B cell (primary cell): ENCODE measurements at regions not wholly inside any gene's neighbourhood (a gene's known extent, or its start where the extent isn't known, plus 50 kb on each side); places are given as distances from the start of the nearest gene placed in this dataset.

ENCODE experiments used
- ATAC-seq: fragments of 200-7000 bp; cut with Tn5 transposase; one replicate; pipeline ENCODE4 v1.10.0; 2021; ENCODE audit warnings: low read depth, mild to moderate bottlenecking, moderate number of reproducible peaks, moderate library complexity
- CTCF ChIA-PET: fragments of 350-600 bp; sonication (Branson Sonifier 250); formaldehyde crosslinking; loops from one replicate; lab custom pipeline; 2021; ENCODE audit warnings: antibody characterized with exemption, inconsistent platforms; lab: Charles Lee
- POLR2A ChIA-PET: fragments of 350-600 bp; sonication (Branson Sonifier 250); formaldehyde crosslinking; loops from one replicate; lab custom pipeline; 2021; ENCODE audit warnings: antibody characterized with exemption; lab: Charles Lee
- DNase-seq: peaks from one replicate; pipeline ENCODE4 v3.0.0; 2013
- H2AFZ ChIP-seq: 2 replicates; pipeline ENCODE4 v1.6.1; 2012; ENCODE audit warnings: mild to moderate bottlenecking, low read depth, low read length; ENCODE audit not compliant: insufficient read depth, poor library complexity, severe bottlenecking
- H3K27ac ChIP-seq, 2 donors: 1 replicate in 1 of 2; 2 replicates in 1 of 2; pipeline ENCODE4 v1.5.1; 2012 to 2013; ENCODE audit warnings: low read length in 2 of 2, mild to moderate bottlenecking in 2 of 2, moderate library complexity in 1 of 2
- H3K27me3 ChIP-seq, 4 experiments: fragments of 200-600 bp in 1 of 4; sonication (generic) in 1 of 4; replicated peaks in 1 of 4; 1 replicate in 2 of 4; 2 replicates in 2 of 4; pipeline versions ENCODE4 v1.6.1 to v1.7.0; 2013 to 2016; ENCODE audit warnings: low read length in 3 of 4, mild to moderate bottlenecking in 2 of 4, mixed read lengths in 1 of 4, moderate library complexity in 1 of 4; ENCODE audit not compliant: insufficient read depth in 4 of 4, control insufficient read depth in 3 of 4; ENCODE audit errors: control extremely low read depth in 1 of 4
- H3K36me3 ChIP-seq, 2 experiments: replicated peaks in 1 of 2; 1 replicate in 1 of 2; 2 replicates in 1 of 2; pipeline versions ENCODE4 v1.6.1 to v1.7.1; 2013; ENCODE audit warnings: low read length in 1 of 2; ENCODE audit not compliant: insufficient read depth in 2 of 2, control insufficient read depth in 1 of 2; ENCODE audit errors: control extremely low read depth in 1 of 2, extremely low read depth in 1 of 2
- H3K4me1 ChIP-seq, 2 donors: fragments of 200-600 bp in 1 of 2; sonication (generic) in 1 of 2; 1 replicate in 1 of 2; 2 replicates in 1 of 2; pipeline versions ENCODE4 v1.5.1 to v1.6.1; 2013 to 2017; ENCODE audit warnings: low read length in 2 of 2; ENCODE audit not compliant: control insufficient read depth in 2 of 2, insufficient read depth in 2 of 2
- H3K4me2 ChIP-seq: replicated peaks from 2 replicates; pipeline ENCODE3; 2012; ENCODE audit warnings: mild to moderate bottlenecking, low read depth, low read length; ENCODE audit not compliant: poor library complexity, severe bottlenecking
- H3K4me3 ChIP-seq, 5 experiments: fragments of 200-600 bp in 1 of 5; sonication (generic) in 1 of 5; 1 replicate in 3 of 5; 2 replicates in 2 of 5; pipeline versions ENCODE4 v1.5.1 to v1.7.0; 2011 to 2016; ENCODE audit warnings: low read length in 4 of 5, mild to moderate bottlenecking in 4 of 5, low read depth in 2 of 5, control low read depth in 1 of 5, moderate library complexity in 1 of 5; ENCODE audit not compliant: insufficient read depth in 1 of 5; ENCODE audit errors: control extremely low read depth in 1 of 5, extremely low read depth in 1 of 5
- H3K79me2 ChIP-seq: fragments of 200-600 bp; sonication (generic); one replicate; pipeline ENCODE4 v1.6.0; 2016; ENCODE audit warnings: low read length; ENCODE audit not compliant: control insufficient read depth, insufficient read depth
- H3K9ac ChIP-seq: fragments of 200-600 bp; sonication (generic); 2 replicates; pipeline ENCODE4 v1.6.1; 2017; ENCODE audit warnings: mild to moderate bottlenecking, low read length, moderate library complexity
- H3K9me3 ChIP-seq, 3 donors: one replicate each; pipeline versions ENCODE4 v1.6.1 to v1.7.1; 2013; ENCODE audit warnings: low read length in 2 of 3; ENCODE audit not compliant: control insufficient read depth in 2 of 3, insufficient read depth in 1 of 3; ENCODE audit errors: control extremely low read depth in 1 of 3
- H4K20me1 ChIP-seq: 2 replicates; pipeline ENCODE4 v1.6.0; 2012; ENCODE audit warnings: mild to moderate bottlenecking, low read length; ENCODE audit not compliant: insufficient read depth, control insufficient read depth, poor library complexity, severe bottlenecking
- H3K27ac Mint-ChIP-seq: one replicate; pipeline ENCODE4 v1.8.0; 2021; ENCODE audit warnings: mixed read lengths
- H3K27me3 Mint-ChIP-seq: one replicate; pipeline ENCODE4 v1.8.0; 2021; ENCODE audit warnings: mixed read lengths
- H3K4me1 Mint-ChIP-seq: one replicate; pipeline ENCODE4 v1.8.0; 2021; ENCODE audit warnings: mixed read lengths
- H3K4me3 Mint-ChIP-seq: one replicate; pipeline ENCODE4 v1.8.0; 2021; ENCODE audit warnings: mixed read lengths
- H3K9me3 Mint-ChIP-seq: one replicate; pipeline ENCODE4 v1.8.0; 2022; ENCODE audit warnings: mixed read lengths; ENCODE audit not compliant: insufficient read depth
- CTCF ChIP-seq: fragments of 200-600 bp; IDR thresholded peaks from one replicate; pipeline ENCODE4 v1.8.0; 2022; ENCODE audit warnings: antibody characterized with exemption, mild to moderate bottlenecking
- EZH2 ChIP-seq: IDR thresholded peaks from 2 replicates; pipeline ENCODE4 v1.6.1; 2012; ENCODE audit warnings: borderline replicate concordance, low read depth, mild to moderate bottlenecking, moderate library complexity, low read length; ENCODE audit not compliant: insufficient read depth, poor library complexity, severe bottlenecking
- WGBS: methylation state at CpG from one replicate; pipeline ENCODE4 v1.1.5; 2013; ENCODE audit warnings: missing lambda C conversion rate; ENCODE audit not compliant: insufficient coverage; 5-methylcytosine and 5-hydroxymethylcytosine counted together
- intact Hi-C: fragments of 100-400 bp; cut with micrococcal nuclease; formaldehyde crosslinking; loops from one replicate; pipeline ENCODE4 v1.10.0; 2022

GRCh38 chr6:167505199-167505598, 180.3 kb downstream of the TTLL2 start:
- peaks cover 5% of the 10 kb centered on the region for H3K27me3 Mint-ChIP-seq
- no peak for TF ChIP-seq CTCF
- TF ChIP-seq EZH2: no peak
- Histone ChIP-seq H3K27ac (no peak overlapping the region), H3K9ac (no peak overlapping the region), H3K36me3 (no peaks in the 10 kb centered on the region), H3K4me2 (no peak overlapping the region), H3K27me3 (no peaks in the 10 kb centered on the region), H3K79me2 (no peaks in the 10 kb centered on the region), H4K20me1 (no peaks in the 10 kb centered on the region), H3K4me3 (no peak overlapping the region), H3K4me1 (no peaks in the 10 kb centered on the region), H3K9me3 (no peaks in the 10 kb centered on the region), H2AFZ (no peak overlapping the region)
- no peak overlapping the region for H3K27ac Mint-ChIP-seq
- POLR2A ChIA-PET: no interaction called here
- no peaks in the 10 kb centered on the region for H3K4me1 Mint-ChIP-seq
- no peaks in the 10 kb centered on the region for H3K9me3 Mint-ChIP-seq
- CTCF ChIA-PET: no interaction called here
- ATAC-seq: no peak
- WGBS: 85% methylated on average over 7 of the region's 7 CpGs
- DNase-seq: no peak
- H3K4me3 Mint-ChIP-seq: no peak overlapping the region
- intact Hi-C loops: no loop called here

- Histone ChIP-seq H3K4me3 (no peak overlapping the region), H3K9ac (no peak overlapping the region), H3K9me3 (no peaks in the 10 kb centered on the region), H3K4me1 (no peaks in the 10 kb centered on the region), H3K36me3 (no peaks in the 10 kb centered on the region), H3K79me2 (no peaks in the 10 kb centered on the region), H2AFZ (no peak overlapping the region), H4K20me1 (no peaks in the 10 kb centered on the region), H3K27ac (no peak overlapping the region), H3K27me3 (no peaks in the 10 kb centered on the region), H3K4me2 (no peak overlapping the region)
- Mint-ChIP-seq H3K4me1 (no peaks in the 10 kb centered on the region), H3K9me3 (no peaks in the 10 kb centered on the region), H3K4me3 (no peak overlapping the region), H3K27me3 (no peaks in the 10 kb centered on the region), H3K27ac (no peak overlapping the region)
- intact Hi-C loops: no loop called here
- ChIA-PET CTCF (no interaction called here), POLR2A (no interaction called here)
- no peak for ATAC-seq
- WGBS: 79% methylated on average over 12 of the region's 13 CpGs
- no peak for TF ChIP-seq CTCF
- no peak for TF ChIP-seq EZH2
- no peak for DNase-seq
Measured at GRCh38 chr6:167505782-167506181, 180.9 kb downstream of the TTLL2 start.
